CD4-positive, alpha-beta T cell treated with Interleukin-6 for 4 hours (primary cell): ENCODE measurements at regions not wholly inside any gene's neighbourhood (a gene's known extent, or its start where the extent isn't known, plus 50 kb on each side); places are given as distances from the start of the nearest gene placed in this dataset.
A peak's percentile ranks its signal among the peaks of the same experiment; 100 is the strongest.
"Not testable (repeated sequence)": the region's sequence is repeated elsewhere in the genome, so short reads cannot be mapped to it uniquely, and the experiment has no call there.

Experiments
- DNase-seq: peaks from one replicate; pipeline ENCODE4 v3.0.0-alpha.2; 2020; ENCODE audit warnings: mixed read lengths

DNA sequence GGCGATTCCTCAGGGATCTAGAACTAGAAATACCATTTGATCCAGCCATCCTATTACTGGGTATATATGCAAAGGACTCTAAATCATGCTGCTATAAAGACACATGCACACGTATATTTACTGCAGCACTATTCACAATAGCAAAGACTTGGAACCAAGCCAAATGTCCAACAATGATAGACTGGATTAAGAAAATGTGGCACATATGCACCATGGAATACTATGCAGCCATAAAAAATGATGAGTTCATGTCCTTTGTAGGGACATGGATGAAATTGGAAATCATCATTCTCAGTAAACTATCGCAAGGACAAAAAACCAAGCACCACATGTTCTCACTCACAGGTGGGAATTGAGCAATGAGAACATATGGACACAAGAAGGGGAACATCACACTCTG lies 93.1 kb upstream of the NT5E start:
- DNase-seq = not testable (repeated sequence)

DNA sequence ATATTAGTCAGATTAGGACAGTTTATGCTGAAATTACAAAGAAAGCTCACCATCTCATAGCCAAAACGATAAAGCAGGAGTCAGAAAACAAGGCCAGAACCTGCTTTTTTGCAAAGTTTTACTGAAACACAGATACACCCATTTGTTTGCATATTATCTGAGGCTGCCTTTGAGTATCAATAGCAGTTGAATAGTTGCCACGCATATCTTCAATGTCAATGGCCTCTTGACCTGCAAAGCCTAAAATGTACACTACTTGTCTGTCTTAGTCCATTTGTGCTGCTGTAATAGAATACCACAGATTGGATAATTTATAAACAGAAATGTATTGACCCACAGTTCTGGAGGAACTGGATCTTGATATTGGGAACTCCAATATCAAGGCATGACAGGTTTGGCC lies 94.1 kb upstream of the NT5E start:
- no peak for DNase-seq

DNA sequence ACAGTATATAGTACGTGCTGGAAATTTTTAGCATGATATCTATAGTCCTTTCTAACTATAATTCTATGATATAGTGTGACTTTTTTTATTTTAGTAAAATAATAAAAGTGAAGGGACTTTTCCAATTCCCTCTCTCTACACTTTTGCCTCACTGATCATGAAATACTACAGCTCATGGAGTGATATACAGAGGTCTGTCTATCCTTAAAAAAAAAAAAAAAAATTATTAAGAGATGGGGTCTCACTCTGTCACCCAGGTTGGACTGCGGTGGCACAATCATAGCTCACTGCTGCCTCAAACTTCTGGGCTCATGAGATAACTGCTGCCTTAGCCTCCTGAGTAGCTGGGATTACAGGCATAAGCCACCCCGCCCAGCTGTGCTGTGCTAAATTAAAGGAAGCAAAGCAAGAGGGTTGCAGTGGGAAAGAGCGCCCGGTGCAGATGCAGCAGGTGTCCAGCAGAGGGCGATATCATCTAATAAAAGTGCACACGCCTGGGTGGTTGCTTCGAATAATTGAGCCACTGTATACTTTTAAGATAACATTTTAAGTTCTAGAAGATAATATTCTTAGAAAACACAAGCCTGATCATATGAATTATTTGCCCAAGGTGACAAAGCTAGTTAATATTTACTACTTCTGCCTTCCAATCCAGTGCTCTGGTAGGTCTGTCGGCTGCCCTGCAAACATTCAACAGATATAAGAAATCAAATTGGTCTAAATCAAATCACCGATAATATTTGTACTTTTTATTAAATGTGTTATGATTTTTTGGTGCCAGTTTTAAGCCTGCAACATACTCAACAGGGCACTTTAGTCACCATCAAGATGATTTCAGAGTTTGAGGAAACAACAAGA lies 94.9 kb upstream of the NT5E start:
- peak; percentile 58 for DNase-seq

DNA sequence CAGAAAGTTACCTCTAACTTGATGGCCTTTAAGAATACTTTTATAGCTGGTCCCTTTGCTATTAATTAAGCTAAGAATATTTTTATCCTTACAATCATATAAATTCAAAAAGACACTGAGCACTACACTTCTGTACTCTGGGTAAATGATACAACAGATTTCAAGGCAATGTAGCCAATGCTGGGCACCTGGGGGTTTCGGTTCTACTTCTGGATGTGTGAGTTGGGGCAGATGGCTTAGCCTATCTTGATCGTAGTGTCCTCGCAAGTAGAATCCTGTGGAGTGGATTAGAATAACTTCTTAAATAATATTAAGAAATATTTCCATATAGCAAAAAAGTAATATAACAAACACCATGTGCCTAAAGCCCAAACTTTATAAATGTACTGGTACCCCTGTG lies 96.9 kb upstream of the NT5E start:
- no peak for DNase-seq

DNA sequence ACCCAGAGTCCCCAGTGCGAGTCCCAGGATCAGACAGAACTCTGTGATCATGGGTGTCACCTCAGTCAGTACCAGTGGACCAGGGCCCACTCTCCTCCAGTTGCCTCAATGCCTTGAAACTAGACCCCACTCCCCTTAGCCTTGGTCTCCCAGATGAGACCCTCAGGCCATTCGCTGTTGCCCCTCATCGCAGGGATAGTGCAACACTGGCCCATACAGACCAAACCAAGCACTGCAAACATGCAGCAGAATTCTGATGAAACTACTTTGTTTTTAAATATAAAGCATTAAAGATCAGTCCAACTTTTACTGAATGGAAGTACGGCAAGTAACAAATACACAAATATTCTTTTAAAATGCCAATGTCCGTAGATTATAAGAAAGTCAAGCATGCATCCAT lies 101.2 kb upstream of the NT5E start:
- DNase-seq = no peak

DNA sequence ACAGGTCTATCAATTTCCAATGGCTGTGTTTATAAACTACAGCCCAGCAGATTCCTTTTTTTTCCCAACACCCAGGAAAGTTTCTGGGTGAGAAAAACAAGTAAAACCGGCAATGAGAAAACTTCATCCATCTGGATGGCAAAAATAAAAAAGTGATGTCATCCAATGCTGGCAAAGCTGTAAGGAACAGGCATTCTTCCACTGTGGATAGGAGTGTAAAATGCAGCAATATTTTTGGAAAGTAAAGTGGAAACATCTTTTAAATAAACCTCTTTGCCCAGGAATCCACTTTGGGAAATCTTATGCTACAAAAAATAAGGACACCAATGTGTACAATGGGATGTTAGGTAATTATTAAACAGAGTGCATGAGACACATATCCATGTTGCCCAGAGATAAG lies 102.1 kb upstream of the NT5E start:
- no peak for DNase-seq

DNA sequence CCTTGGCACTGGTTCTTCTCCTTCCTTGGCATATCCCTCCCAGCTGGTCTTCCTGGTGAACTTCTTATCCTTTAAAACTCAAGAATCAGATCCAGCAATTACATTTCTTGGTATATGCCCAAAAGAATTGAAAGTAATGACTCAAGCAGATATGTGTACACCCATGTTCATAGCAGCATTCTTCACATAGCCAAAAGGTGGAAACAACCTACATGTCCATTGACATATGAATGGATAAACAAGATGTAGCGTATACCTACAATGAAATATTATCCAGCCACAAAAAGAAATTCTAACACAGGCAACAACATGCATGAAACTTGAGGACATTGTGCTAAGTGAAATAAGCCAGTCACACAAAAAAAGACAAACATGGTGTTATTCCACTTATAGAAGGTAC lies 103.7 kb upstream of the NT5E start:
- DNase-seq = no peak

DNA sequence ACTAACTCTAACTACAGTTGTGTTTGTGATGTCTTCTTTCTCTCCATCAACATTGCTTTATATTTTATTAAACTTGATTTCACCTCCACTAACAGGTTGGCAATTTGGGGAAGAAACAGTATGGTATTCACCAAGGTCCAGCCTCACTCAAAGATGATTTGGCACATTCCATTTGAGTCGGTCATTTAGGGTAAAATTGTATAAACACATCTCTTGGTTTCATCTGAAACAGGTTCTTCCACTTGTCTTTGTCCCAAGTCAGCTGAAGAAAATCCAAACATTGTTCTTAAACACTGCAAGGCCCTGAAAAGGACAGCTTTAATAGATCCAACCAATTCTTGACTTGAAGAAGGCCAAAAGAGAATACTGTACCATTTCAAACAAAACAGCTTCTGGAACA lies 104.9 kb upstream of the NT5E start:
- no peak for DNase-seq

DNA sequence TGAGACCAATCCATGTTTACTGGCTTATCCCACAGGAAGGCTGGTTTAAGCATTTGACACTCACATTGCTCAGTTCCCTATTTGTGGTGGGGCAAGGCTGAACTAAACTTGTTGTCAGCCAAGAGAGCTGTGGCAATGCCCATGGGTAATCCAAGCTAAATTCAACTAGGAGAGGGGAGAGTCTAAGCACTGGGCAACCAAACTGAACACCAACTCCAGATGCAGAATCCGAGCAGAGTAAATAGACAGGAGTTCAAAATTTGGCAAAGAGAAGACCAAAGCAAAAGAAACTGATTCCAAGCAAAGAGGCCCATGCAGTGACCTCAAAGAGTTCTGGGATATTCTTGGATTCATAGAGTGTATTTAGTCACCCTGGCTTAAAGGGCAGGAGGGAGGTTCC lies 106.5 kb upstream of the NT5E start:
- no peak for DNase-seq

DNA sequence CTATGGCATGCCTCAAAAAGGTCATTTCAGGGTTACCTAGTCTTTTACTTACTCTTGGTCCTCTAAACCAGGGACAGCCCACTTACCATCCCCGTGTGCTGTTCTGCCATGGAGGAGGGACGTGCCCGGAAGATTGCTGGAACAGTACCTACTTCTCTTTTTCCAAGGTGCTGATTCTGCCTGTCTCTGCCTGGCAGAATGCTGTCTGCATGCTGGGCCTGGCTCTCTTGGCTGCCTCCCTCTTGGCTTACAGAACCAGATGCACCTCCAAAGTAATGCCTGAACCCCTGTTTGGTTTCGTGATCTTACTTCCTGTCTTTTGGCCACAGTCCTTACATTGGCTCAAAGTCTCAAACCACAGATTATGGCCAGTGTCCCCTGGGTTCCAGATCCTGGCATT lies 120.7 kb upstream of the NT5E start:
- no peak for DNase-seq

DNA sequence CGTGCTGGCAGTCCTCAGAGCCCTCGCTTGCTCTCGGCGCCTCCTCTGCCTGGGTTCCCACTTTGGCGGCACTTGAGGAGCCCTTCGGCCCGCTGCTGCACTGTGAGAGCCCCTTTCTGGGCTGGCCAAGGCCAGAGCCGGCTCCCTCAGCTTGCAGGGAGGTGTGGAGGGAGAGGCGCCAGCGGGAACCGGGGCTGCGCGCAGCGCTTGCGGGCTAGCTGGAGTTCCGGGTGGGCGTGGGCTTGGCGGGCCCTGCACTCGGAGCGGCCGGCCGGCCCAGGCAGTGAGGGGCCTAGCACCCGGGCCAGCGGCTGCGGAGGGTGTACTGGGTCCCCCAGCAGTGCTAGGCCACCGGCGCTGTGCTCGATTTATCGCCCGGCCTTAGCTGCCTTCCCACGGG lies 124.1 kb upstream of the NT5E start:
- not testable (repeated sequence) for DNase-seq

DNA sequence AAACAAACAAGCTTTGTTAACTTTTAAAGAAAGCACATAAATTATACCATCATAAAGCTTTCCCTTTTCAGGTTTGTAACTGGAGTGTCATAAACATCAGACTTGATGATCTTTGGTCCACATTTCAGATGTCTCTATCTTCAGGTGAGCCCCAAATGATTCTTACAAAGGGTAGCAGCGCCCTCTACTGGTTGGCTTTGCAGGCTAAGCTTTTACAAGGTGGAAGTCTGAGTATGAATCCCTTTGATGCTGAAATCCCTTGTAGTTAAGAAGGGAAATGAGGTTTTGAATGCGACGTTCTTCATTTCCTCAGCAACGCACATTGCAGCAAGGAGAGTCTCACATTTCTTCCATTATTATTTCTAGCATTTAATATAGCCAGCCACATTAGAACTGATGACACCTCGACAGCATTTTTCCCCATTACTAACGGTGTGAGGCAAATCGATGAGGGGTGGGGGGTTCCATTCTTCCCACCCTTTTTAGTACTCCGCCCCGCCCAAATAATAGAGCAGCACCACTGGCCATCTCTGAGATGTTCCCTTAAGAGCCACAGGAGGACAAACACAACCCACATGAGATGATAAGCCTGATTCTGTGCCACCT lies 126.3 kb upstream of the NT5E start:
- peak; percentile 60 for DNase-seq

DNA sequence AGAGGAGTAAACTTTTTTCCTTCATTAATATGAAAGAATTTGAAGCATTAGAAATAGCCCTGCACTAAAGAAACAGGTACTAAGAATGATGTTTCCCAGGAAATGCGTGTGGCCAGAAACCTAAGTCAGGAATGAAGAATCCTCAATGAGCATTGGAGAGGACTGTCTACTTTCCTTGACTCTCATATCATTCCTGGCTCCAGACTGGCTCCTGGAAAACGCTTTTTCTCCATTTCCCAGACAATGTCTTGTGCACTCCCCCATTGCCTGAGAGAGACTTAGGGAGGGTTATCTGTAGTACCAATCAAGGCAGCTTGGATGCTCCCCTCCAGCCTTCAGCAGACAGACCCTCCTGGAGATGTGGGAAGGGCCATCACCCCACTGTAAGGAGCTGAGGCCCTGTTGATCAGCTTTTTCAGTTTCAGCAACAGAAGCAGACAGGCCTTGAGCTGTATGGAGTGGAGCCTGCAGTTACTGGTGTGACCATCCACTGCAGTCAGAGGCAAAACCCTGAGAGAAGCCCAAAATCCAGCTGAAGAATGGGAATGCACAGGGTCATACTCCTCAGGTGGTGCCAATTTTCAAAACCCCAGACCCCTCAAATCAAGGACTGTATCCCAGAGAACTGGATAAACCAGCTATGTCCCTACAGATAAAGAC lies 127.3 kb upstream of the NT5E start:
- no peak for DNase-seq

DNA sequence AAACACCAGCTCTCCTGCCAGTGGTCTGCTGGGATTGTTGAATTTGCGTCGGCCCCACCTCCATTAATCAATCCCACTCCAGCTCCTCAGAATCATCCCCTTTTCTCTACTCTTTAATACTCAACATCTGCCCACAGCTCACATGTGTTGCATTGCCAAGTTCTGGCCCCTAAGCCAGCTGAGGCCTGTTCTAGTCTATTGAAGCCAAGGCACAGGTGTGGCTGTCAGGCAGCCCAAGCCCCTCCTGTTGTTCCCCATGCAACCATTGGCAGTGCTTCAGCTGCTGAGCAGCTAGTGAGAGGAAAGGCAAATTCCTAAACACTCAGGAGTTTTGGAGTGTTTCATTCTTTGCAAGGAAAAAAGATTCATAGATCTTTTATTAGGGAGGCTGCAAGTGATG lies 128.0 kb upstream of the NT5E start:
- DNase-seq = no peak

DNA sequence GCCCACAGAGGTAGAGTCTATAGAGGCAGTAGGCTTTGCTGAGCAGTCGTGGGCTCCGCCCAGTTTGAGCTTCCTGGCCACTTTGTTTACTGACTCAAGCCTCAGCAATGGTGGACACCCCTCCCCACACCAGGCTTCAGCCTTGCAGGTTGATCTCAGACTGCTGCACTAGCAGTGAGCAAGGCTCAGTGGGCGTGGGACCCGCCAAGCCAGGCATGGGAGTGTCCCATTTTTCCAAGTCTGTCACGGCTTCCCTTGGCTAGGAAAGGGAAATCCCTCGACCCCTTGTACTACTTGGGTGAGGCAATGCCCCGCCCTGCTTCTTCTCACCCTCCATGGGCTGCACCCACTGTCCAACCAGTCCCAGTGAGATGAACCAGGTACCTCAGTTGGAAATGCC lies 135.3 kb upstream of the NT5E start:
- no peak for DNase-seq

DNA sequence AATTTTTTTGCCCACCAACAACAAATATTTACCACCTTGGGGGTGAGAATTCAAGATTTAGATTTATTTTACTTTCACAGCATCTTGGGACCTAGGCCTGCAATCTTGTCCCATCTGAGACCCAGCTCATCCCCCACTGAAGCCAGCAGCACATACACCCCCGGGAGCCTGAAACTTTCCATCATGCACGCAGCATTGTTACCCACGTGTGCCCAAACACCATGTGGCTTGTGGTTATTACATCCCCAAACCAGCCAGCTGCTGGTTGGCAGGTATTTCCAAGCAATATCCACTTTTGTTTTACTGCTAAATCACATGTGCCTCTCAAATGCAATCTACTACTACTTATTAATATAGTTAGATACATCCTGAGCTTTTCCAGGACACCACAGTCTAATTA lies 149.3 kb upstream of the NT5E start:
- no peak for DNase-seq

DNA sequence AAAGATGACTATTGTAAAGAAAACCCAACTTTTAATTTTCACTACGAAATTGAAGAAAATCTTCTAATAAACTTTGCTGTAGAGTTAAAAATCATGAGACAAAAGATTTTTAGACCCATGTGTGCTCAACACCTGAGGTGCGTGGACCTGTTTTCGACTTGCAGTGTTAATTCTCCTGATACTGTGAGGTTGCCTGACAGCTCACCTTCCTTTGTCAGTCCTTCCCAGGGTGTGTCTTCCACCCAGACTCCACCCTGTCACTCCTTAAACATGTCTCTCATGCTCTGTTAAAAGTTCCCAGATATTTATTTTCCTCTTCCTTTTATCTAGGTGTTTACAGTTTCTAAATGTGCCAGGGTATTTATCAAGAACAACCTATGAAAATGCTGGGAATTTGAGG lies 151.3 kb upstream of the NT5E start:
- DNase-seq = no peak

DNA sequence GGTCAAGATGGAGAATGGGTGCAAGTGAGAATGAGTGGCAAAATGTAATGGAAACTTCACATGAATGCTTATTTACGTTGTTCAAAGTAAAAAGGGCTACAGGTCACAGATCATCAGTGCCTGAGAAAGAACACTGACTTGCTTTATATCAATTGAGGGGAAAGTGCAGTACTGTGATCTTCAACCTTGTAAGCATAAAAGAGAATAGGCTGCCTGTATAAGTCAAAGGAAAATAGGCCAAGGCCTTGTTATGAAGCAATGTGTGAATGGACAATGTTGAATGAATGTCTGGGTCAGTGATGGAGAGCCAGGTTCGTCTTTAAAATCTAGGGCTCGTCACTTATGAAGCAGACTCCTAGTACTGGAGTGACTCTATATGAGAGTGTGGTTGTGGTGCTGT lies 158.6 kb upstream of the NT5E start:
- DNase-seq = no peak

DNA sequence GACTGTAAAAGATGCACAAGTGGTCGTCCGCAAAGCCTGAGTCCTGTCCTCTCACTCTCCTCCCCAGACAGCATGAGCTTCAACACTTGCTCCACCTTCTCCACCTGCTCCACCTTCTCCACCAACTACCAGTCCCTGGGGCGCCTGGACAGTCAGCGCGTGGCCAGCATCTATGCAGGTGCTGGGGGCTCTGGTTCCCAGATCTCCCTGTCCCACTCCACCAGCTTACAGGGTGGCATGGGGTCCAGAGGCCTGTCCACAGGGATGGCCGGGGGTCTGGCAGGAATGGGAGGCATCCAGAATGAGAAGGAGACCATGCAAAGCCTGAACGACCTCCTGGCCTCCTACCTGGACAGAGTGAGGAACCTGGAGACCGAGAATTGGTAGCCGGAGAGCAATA lies 162.2 kb upstream of the NT5E start:
- no peak for DNase-seq

DNA sequence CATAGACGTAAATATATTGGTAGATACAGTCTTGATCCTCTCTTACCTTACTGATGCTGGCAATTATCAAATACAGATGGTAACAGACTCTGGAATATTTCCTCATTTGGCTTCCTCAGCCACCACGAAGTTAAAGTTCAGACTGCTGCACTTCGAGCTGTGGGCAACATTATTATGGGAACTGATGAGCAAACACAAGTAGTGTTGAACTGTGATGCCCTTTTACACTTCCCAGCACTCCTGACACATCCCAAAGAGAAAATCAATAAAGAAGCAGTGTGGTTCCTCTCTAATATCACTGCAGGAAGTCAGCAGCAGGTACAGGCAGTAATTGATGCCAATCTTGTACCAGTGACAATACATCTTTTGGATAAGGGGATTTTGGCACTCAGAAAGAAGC lies 162.7 kb upstream of the NT5E start:
- no peak for DNase-seq

DNA sequence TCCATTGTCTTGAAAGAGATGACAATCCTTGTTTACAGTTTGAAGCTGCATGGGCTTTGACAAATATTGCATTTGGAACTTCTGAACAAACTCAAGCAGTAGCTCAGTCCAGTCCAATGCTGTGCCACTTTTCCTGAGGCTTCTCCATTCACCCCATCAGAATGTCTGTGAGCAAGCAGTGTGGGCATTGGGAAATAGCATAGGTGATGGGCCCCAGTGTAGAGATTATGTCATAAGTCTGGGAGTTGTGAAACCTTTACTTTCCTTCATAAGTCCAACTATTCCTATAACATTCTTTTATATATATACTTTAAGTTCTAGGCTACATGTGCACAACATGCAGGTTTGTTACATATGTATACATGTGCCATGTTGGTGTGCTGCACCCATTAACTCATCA lies 163.4 kb upstream of the NT5E start:
- not testable (repeated sequence) for DNase-seq

DNA sequence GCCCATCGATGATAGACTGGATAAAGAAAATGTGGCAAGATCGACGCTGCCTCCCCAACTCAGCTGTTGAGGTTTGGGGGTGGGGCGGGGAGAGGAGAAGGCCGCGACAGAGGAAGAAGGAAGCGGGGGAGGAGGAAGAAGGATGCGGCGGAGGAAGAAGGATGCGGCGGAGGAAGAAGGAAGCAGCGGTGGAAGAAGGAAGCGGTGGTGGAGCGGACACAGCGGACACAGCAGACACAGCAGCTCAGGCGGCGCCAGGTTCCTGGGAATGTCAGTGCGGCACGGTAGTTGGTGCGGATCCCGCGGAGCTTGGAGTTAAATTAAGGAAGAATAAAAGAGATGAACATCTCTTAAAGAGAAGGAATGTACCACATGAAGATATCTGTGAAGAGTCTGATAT lies 163.9 kb upstream of the NT5E start:
- no peak for DNase-seq

DNA sequence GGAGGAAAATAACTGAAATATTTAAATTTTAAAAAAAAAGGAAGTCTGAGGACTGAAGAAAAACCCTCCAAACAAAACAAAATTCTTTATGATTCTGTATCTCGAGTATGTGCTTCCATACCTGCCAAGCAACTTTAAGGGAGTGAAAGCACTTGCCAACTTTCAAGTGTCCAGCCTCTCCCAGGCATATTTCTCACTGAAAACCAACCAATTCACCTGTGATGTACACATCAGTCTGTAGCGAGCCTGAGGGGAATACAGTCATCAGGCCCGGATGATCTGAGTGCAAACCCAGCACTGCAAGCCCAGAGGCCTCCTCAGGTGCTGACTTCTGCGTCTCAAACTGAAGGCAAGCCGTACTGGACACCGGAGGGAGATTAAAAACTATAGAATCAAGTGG lies 164.8 kb upstream of the NT5E start:
- no peak for DNase-seq

DNA sequence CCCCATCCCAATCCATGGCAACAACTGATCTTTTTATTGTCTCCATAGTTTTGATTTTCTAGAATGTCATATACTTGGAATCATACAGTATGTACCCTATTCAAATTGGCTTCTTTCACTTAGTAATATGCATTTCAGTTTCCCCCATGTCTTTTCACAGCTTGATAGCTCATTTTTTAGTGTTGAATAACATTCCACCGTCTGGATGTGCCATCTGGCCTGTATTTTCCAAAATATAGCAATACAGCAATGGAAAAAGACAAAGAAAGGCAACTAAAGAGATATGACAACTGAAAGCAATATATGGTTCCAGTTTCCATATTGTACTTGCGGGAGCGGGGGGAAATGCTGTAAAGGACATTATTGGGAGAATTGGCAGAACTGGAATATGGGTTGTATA lies 166.4 kb upstream of the NT5E start:
- DNase-seq = no peak
